ENCODE measurements at regions not wholly inside any gene's neighbourhood (a gene's known extent, or its start where the extent isn't known, plus 50 kb on each side); places are given as distances from the start of the nearest gene placed in this dataset.
"Not testable (repeated sequence)": the region's sequence is repeated elsewhere in the genome, so short reads cannot be mapped to it uniquely, and the experiment has no call there.

GRCh38 chr16:33009468-33009867, 184.6 kb upstream of the TP53TG3C start:
- CTCF ChIA-PET; DNase-seq (ENCODE audit: low spot score); H3K27ac ChIP-seq; POLR2A ChIA-PET (ENCODE audit: low non-redundant PET): not testable (repeated sequence)

- CTCF ChIA-PET; POLR2A ChIA-PET (ENCODE audit: low non-redundant PET); H3K27ac ChIP-seq; DNase-seq (ENCODE audit: low spot score): not testable (repeated sequence)
Measured at GRCh38 chr16:33027121-33027520, 166.9 kb upstream of the TP53TG3C start.

GRCh38 chr16:33027941-33028340, 166.1 kb upstream of the TP53TG3C start:
- CTCF ChIA-PET: interaction anchor here (0.7 kb wide), 1 partner anchor 395 kb away, joined by 3 read pairs; no protein-coding TSS in a partner anchor
- H3K27ac ChIP-seq; POLR2A ChIA-PET (ENCODE audit: low non-redundant PET); DNase-seq (ENCODE audit: low spot score): not testable (repeated sequence)

GRCh38 chr16:33028707-33029390, 165.2 kb upstream of the TP53TG3C start:
- CTCF ChIA-PET: interaction anchor here (0.7 kb wide), 1 partner anchor 396 kb away, joined by 3 read pairs; no protein-coding TSS in a partner anchor
- DNase-seq (ENCODE audit: low spot score); POLR2A ChIA-PET (ENCODE audit: low non-redundant PET); H3K27ac ChIP-seq: not testable (repeated sequence)

GRCh38 chr16:33048849-33049248, 145.2 kb upstream of the TP53TG3C start:
- CTCF ChIA-PET; DNase-seq (ENCODE audit: low spot score); H3K27ac ChIP-seq; POLR2A ChIA-PET (ENCODE audit: low non-redundant PET): not testable (repeated sequence)

- ChIA-PET CTCF (no interaction called here), POLR2A (ENCODE audit: low non-redundant PET) (no interaction called here)
- no peak for TF ChIP-seq CTCF (conservative IDR thresholded peaks at IDR 0.05; ENCODE audit: low read depth)
- no peak overlapping the region for H3K27ac ChIP-seq
- no peak for DNase-seq (ENCODE audit: low spot score)
Measured at GRCh38 chr16:33059206-33059605, 134.8 kb upstream of the TP53TG3C start.

GRCh38 chr16:33059654-33060421, 134.2 kb upstream of the TP53TG3C start:
- DNase-seq (ENCODE audit: low spot score); CTCF ChIA-PET; H3K27ac ChIP-seq; POLR2A ChIA-PET (ENCODE audit: low non-redundant PET): not testable (repeated sequence)

- H3K27ac ChIP-seq; POLR2A ChIA-PET (ENCODE audit: low non-redundant PET); DNase-seq (ENCODE audit: low spot score); CTCF ChIA-PET: not testable (repeated sequence)
Measured at GRCh38 chr16:33062763-33063162, 131.3 kb upstream of the TP53TG3C start.

GRCh38 chr16:33063365-33064170, 130.5 kb upstream of the TP53TG3C start:
- POLR2A ChIA-PET (ENCODE audit: low non-redundant PET); DNase-seq (ENCODE audit: low spot score); H3K27ac ChIP-seq; CTCF ChIA-PET: not testable (repeated sequence)

- CTCF ChIA-PET; H3K27ac ChIP-seq; DNase-seq (ENCODE audit: low spot score); POLR2A ChIA-PET (ENCODE audit: low non-redundant PET): not testable (repeated sequence)
Measured at GRCh38 chr16:33064454-33065073, 129.5 kb upstream of the TP53TG3C start.
